Calu3 (cell line): ENCODE measurements at regions not wholly inside any gene's neighbourhood (a gene's known extent, or its start where the extent isn't known, plus 50 kb on each side); places are given as distances from the start of the nearest gene placed in this dataset.

Experiments used
- BruUV-seq: library from RNA; stranded (reverse); fragments of 400-500 nt; replicated peaks from 2 replicates; lab custom pipeline; 2021; lab: Mats Ljungman, UMichigan
- CTCF ChIA-PET: fragments of 300-600 bp; sonication (Branson Sonifier 250); formaldehyde crosslinking; loops from one replicate; lab custom pipeline; 2022; ENCODE audit warnings: antibody characterized with exemption; lab: Charles Lee
- DNase-seq: peaks from one replicate; pipeline ENCODE4 v3.0.0; 2022
- H3K27ac Mint-ChIP-seq: one replicate; pipeline ENCODE4 v1.8.0; 2022; ENCODE audit warnings: mixed read lengths; ENCODE audit not compliant: unreplicated experiment
- H3K27me3 Mint-ChIP-seq: one replicate; pipeline ENCODE4 v1.8.0; 2022; ENCODE audit warnings: mixed read lengths; ENCODE audit not compliant: unreplicated experiment
- H3K36me3 Mint-ChIP-seq: one replicate; pipeline ENCODE4 v1.8.0; 2022; ENCODE audit warnings: mild to moderate bottlenecking, moderate library complexity, mixed read lengths; ENCODE audit not compliant: insufficient read depth, unreplicated experiment
- H3K4me1 Mint-ChIP-seq: one replicate; pipeline ENCODE4 v1.8.0; 2022; ENCODE audit warnings: mild to moderate bottlenecking, low read depth, mixed read lengths; ENCODE audit not compliant: unreplicated experiment
- H3K4me3 Mint-ChIP-seq: one replicate; pipeline ENCODE4 v1.8.0; 2022; ENCODE audit warnings: mild to moderate bottlenecking, low read depth, moderate library complexity, mixed read lengths; ENCODE audit not compliant: unreplicated experiment
- H3K9me3 Mint-ChIP-seq: one replicate; pipeline ENCODE4 v1.8.0; 2022; ENCODE audit warnings: low read depth, mixed read lengths; ENCODE audit not compliant: unreplicated experiment
- CTCF ChIP-seq: fragments of 200-600 bp; IDR thresholded peaks from one replicate; pipeline ENCODE4 v1.8.0; 2022; ENCODE audit warnings: antibody characterized with exemption; ENCODE audit not compliant: unreplicated experiment
- intact Hi-C: fragments of 100-400 bp; cut with micrococcal nuclease; formaldehyde crosslinking; loops from one replicate; pipeline ENCODE4 v1.10.0; 2022; ENCODE audit not compliant: unreplicated experiment

- no TSS peak for BruUV-seq
- CTCF ChIA-PET: no interaction called here
- Mint-ChIP-seq H3K27me3 (no peaks in the 10 kb centered on the region), H3K9me3 (peaks cover 21% of the 10 kb centered on the region), H3K36me3 (no peaks in the 10 kb centered on the region), H3K27ac (no peak overlapping the region), H3K4me1 (no peaks in the 10 kb centered on the region), H3K4me3 (no peak overlapping the region)
- no peak for DNase-seq
- TF ChIP-seq CTCF: no peak
- intact Hi-C loops: no loop called here
These were observed 167.2 kb downstream of the LHFPL1 start for GRCh38 chrX:112512509-112512908.

GRCh38 chrX:112510629-112511028 is 169.1 kb downstream of the LHFPL1 start:
- no peak for DNase-seq
- Mint-ChIP-seq H3K4me3 (no peak overlapping the region), H3K27me3 (no peaks in the 10 kb centered on the region), H3K36me3 (no peaks in the 10 kb centered on the region), H3K27ac (no peak overlapping the region), H3K4me1 (no peaks in the 10 kb centered on the region), H3K9me3 (peaks cover 18% of the 10 kb centered on the region)
- intact Hi-C loops: no loop called here
- TF ChIP-seq CTCF: no peak
- CTCF ChIA-PET: no interaction called here
- BruUV-seq: no TSS peak

GRCh38 chrX:112477653-112478052 is 202.1 kb downstream of the LHFPL1 start:
- CTCF ChIA-PET: no interaction called here
- no peaks in the 10 kb centered on the region for H3K36me3 Mint-ChIP-seq
- no peaks in the 10 kb centered on the region for H3K4me1 Mint-ChIP-seq
- no peak for DNase-seq
- H3K4me3 Mint-ChIP-seq: no peak overlapping the region
- TF ChIP-seq CTCF: no peak
- no TSS peak for BruUV-seq
- intact Hi-C loops: no loop called here
- peaks cover 7% of the 10 kb centered on the region for H3K9me3 Mint-ChIP-seq
- H3K27me3 Mint-ChIP-seq: no peaks in the 10 kb centered on the region
- no peak overlapping the region for H3K27ac Mint-ChIP-seq

- Mint-ChIP-seq H3K4me3 (no peak overlapping the region), H3K36me3 (no peaks in the 10 kb centered on the region), H3K27me3 (no peaks in the 10 kb centered on the region), H3K9me3 (peaks cover 7% of the 10 kb centered on the region), H3K27ac (no peak overlapping the region), H3K4me1 (no peaks in the 10 kb centered on the region)
- intact Hi-C loops: no loop called here
- TF ChIP-seq CTCF: no peak
- DNase-seq: no peak
- CTCF ChIA-PET: no interaction called here
- no TSS peak for BruUV-seq
These were observed 206.1 kb downstream of the LHFPL1 start for GRCh38 chrX:112473654-112474053.
